ENCODE measurements at regions not wholly inside any gene's neighbourhood (a gene's known extent, or its start where the extent isn't known, plus 50 kb on each side); places are given as distances from the start of the nearest gene placed in this dataset.
"Not testable (repeated sequence)": the region's sequence is repeated elsewhere in the genome, so short reads cannot be mapped to it uniquely, and the experiment has no call there.

- DNase-seq (ENCODE audit: low spot score), result no peak
- in situ Hi-C loops (cut with HindIII; ENCODE audit: low sequenced_read_pairs), result no loop called here
Measured at GRCh38 chr11:26937386-26937785, 56.5 kb upstream of the FIBIN start.

GRCh38 chr11:26940501-26940900, 53.4 kb upstream of the FIBIN start:
- in situ Hi-C loops (cut with HindIII; ENCODE audit: low sequenced_read_pairs); DNase-seq (ENCODE audit: low spot score): not testable (repeated sequence)

GRCh38 chr11:26942356-26942755, 51.6 kb upstream of the FIBIN start:
- DNase-seq (ENCODE audit: low spot score), result no peak
- in situ Hi-C loops (cut with HindIII; ENCODE audit: low sequenced_read_pairs), result no loop called here

GRCh38 chr11:26943636-26944035, 50.3 kb upstream of the FIBIN start:
- in situ Hi-C loops (cut with HindIII; ENCODE audit: low sequenced_read_pairs), result no loop called here
- DNase-seq (ENCODE audit: low spot score), result no peak

All from G401 (cell line).